Adrenal gland (tissue), 5 donors: ENCODE measurements at regions not wholly inside any gene's neighbourhood (a gene's known extent, or its start where the extent isn't known, plus 50 kb on each side); places are given as distances from the start of the nearest gene placed in this dataset.

ENCODE experiments used
- CTCF ChIP-seq, 6 experiments: fragments of 450-650 bp in 4 of 6; fragments of 200-600 bp in 2 of 6; sonication (generic) in 1 of 6; IDR thresholded peaks; 1 replicate in 5 of 6; 2 replicates in 1 of 6; pipeline versions ENCODE4 v1.5.1 to v1.8.0; 2016 to 2021; ENCODE audit warnings: antibody characterized with exemption in 6 of 6, mild to moderate bottlenecking in 2 of 6, moderate library complexity in 1 of 6
- POLR2A ChIP-seq, 2 donors: fragments of 450-650 bp; IDR thresholded peaks; one replicate each; pipeline ENCODE4 v1.6.1; 2017; ENCODE audit warnings: antibody characterized with exemption in 2 of 2, mild to moderate bottlenecking in 2 of 2, moderate library complexity in 1 of 2
- donor health status: DM: no; HTN: no; CAD: no.

- no peak for TF ChIP-seq CTCF (IDR thresholded peaks at IDR 0.05)
- TF ChIP-seq POLR2A (IDR thresholded peaks at IDR 0.05) = no peak
Observed at GRCh38 chr4:29336861-29337260, 1383.3 kb upstream of the PCDH7 start.
